Prostate gland (tissue), 2 donors: ENCODE measurements at regions not wholly inside any gene's neighbourhood (a gene's known extent, or its start where the extent isn't known, plus 50 kb on each side); places are given as distances from the start of the nearest gene placed in this dataset.

Experiments
- DNase-seq: peaks from one replicate; pipeline ENCODE4 v3.0.0-alpha.2; 2019; ENCODE audit warnings: low spot score
- H3K27ac ChIP-seq, 2 donors: fragments of 200-600 bp; sonication (generic); 2 replicates each; pipeline ENCODE4 v1.5.1; 2017 to 2019
- H3K27me3 ChIP-seq: fragments of 200-600 bp; sonication (generic); replicated peaks from 2 replicates; pipeline ENCODE4 v1.5.1; 2019; ENCODE audit not compliant: insufficient read depth
- H3K36me3 ChIP-seq, 2 donors: fragments of 200-600 bp; sonication (generic); 1 replicate in 1 of 2; 2 replicates in 1 of 2; pipeline versions ENCODE4 v1.5.1 to v1.8.1; 2017 to 2019
- H3K4me1 ChIP-seq: fragments of 200-600 bp; sonication (generic); replicated peaks from 2 replicates; pipeline ENCODE4 v1.5.1; 2019
- H3K4me3 ChIP-seq, 2 donors: fragments of 200-600 bp; sonication (generic); 2 replicates each; pipeline ENCODE4 v1.5.1; 2017 to 2019
- H3K9me3 ChIP-seq: fragments of 200-600 bp; sonication (generic); 2 replicates; pipeline ENCODE4 v1.5.1; 2017
- CTCF ChIP-seq, 4 experiments: fragments of 200-600 bp in 2 of 4; fragments of 450-650 bp in 2 of 4; sonication (generic) in 2 of 4; IDR thresholded peaks; 1 replicate in 3 of 4; 2 replicates in 1 of 4; pipeline ENCODE4 v1.5.1; 2016 to 2019; ENCODE audit warnings: antibody characterized with exemption in 4 of 4, mild to moderate bottlenecking in 2 of 4, moderate library complexity in 2 of 4
- POLR2A ChIP-seq: fragments of 450-650 bp; IDR thresholded peaks from one replicate; pipeline ENCODE4 v1.6.1; 2016; ENCODE audit warnings: antibody characterized with exemption, mild to moderate bottlenecking
- POLR2AphosphoS5 ChIP-seq: sonication (generic); formaldehyde crosslinking; IDR thresholded peaks from one replicate; pipeline ENCODE4 v1.6.1; 2017; ENCODE audit warnings: antibody characterized with exemption
- WGBS: methylation state at CpG from one replicate; pipeline ENCODE4 v1.1.5; 2018; 5-methylcytosine and 5-hydroxymethylcytosine counted together
- intact Hi-C: fragments of 100-400 bp; cut with DNase I; formaldehyde crosslinking; loops from one replicate; pipeline ENCODE4 v1.14.2; 2022

GRCh38 chr1:83676106-83676505 lies 322.8 kb downstream of the TTLL7 start:
- 90% methylated on average over 3 of the region's 3 CpGs for WGBS
- intact Hi-C loops = no loop called here
- no peak for DNase-seq

GRCh38 chr1:83673312-83673711 lies 325.6 kb downstream of the TTLL7 start:
- Histone ChIP-seq H3K27ac (no peak overlapping the region), H3K4me3 (no peak overlapping the region), H3K27me3 (no peaks in the 10 kb centered on the region), H3K9me3 (no peaks in the 10 kb centered on the region), H3K4me1 (no peaks in the 10 kb centered on the region), H3K36me3 (no peaks in the 10 kb centered on the region)
- DNase-seq = no peak
- TF ChIP-seq POLR2AphosphoS5 = no peak
- TF ChIP-seq CTCF (IDR thresholded peaks at IDR 0.05) = no peak
- no peak for TF ChIP-seq POLR2A
- intact Hi-C loops = no loop called here
- WGBS = 74% methylated on average over 1 of the region's 1 CpG

More at GRCh38 chr1:83676106-83676505, 322.8 kb downstream of the TTLL7 start:
- Histone ChIP-seq H3K27me3 (no peaks in the 10 kb centered on the region), H3K9me3 (no peaks in the 10 kb centered on the region), H3K27ac (no peak overlapping the region), H3K4me3 (no peak overlapping the region), H3K36me3 (no peaks in the 10 kb centered on the region), H3K4me1 (no peaks in the 10 kb centered on the region)
- no peak for TF ChIP-seq CTCF (IDR thresholded peaks at IDR 0.05)
- TF ChIP-seq POLR2AphosphoS5 = no peak
- TF ChIP-seq POLR2A = no peak

GRCh38 chr1:83671586-83671985 lies 327.3 kb downstream of the TTLL7 start:
- Histone ChIP-seq H3K4me3 (no peak overlapping the region), H3K4me1 (no peaks in the 10 kb centered on the region), H3K27me3 (no peaks in the 10 kb centered on the region), H3K36me3 (no peaks in the 10 kb centered on the region), H3K9me3 (no peaks in the 10 kb centered on the region), H3K27ac (no peak overlapping the region)
- no peak for TF ChIP-seq POLR2A
- TF ChIP-seq POLR2AphosphoS5 = no peak
- no peak for TF ChIP-seq CTCF (IDR thresholded peaks at IDR 0.05)
- DNase-seq = no peak
- intact Hi-C loops = no loop called here

- TF ChIP-seq CTCF (IDR thresholded peaks at IDR 0.05) (no peak), POLR2AphosphoS5 (no peak), POLR2A (no peak)
- intact Hi-C loops = no loop called here
- DNase-seq = no peak
- no peak overlapping the region for H3K4me3 ChIP-seq
- H3K4me1 ChIP-seq = no peaks in the 10 kb centered on the region
- no peaks in the 10 kb centered on the region for H3K27me3 ChIP-seq
- no peaks in the 10 kb centered on the region for H3K36me3 ChIP-seq
- no peak overlapping the region for H3K27ac ChIP-seq
- no peaks in the 10 kb centered on the region for H3K9me3 ChIP-seq
- WGBS = 75% methylated on average over 2 of the region's 2 CpGs
Observed at GRCh38 chr1:83670909-83671565, 327.9 kb downstream of the TTLL7 start.

GRCh38 chr1:83641796-83642443 lies 357.0 kb downstream of the TTLL7 start:
- no peak for DNase-seq
- Histone ChIP-seq H3K9me3 (no peaks in the 10 kb centered on the region), H3K4me1 (no peaks in the 10 kb centered on the region), H3K4me3 (no peak overlapping the region), H3K36me3 (no peaks in the 10 kb centered on the region), H3K27me3 (no peaks in the 10 kb centered on the region), H3K27ac (peak overlapping the region; percentile 46 to 47)
- TF ChIP-seq POLR2AphosphoS5 (no peak), CTCF (IDR thresholded peaks at IDR 0.05) (no peak), POLR2A (no peak)
- intact Hi-C loops = no loop called here
- 19% methylated on average over 5 of the region's 5 CpGs for WGBS
